GM12873 (cell line): ENCODE measurements at regions not wholly inside any gene's neighbourhood (a gene's known extent, or its start where the extent isn't known, plus 50 kb on each side); places are given as distances from the start of the nearest gene placed in this dataset.

Source experiments
- CTCF ChIP-seq: IDR thresholded peaks from 2 replicates; pipeline ENCODE4 v1.5.1; 2012; ENCODE audit warnings: low read depth, mild to moderate bottlenecking, moderate library complexity, low read length, control low read depth; ENCODE audit not compliant: insufficient read depth; ENCODE audit errors: missing control alignments

DNA sequence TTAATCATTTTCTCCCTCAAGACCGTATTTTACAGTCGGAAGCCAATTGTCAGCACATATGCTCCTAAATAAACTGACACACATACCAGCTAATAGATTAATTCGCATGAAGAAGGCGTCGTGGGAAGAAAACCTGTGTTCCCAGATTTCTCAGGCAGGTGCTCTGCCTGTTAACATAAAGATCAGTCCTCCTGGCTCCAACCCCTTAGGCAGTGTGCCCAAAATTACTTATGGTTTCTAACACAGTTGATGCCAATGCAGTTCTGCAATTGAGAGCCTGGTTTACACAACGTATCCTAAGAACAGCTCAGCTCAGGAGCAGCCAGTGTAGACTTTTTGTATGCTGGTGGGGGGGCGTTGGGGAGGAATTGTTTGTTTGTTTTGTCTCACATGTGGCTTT lies 208.3 kb downstream of the ENC1 start:
- no peak for TF ChIP-seq CTCF

DNA sequence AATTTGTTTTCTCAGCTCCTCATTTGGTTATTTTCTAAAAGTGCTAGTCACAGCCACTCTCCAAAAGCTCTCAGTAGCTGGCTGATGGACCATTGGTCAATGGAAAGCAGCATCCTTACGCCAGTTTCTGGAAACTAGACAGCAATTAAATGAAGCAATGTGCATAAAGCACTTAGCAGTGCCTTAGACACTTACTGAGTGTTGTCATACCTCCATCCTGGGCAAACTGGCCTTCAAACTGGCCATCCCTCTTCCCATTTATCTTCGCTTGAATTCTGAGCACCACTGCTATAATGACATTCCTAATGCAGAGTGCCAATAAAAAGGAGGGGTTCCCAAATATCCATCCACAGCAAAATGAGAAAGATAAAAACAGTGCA lies 209.2 kb downstream of the ENC1 start:
- TF ChIP-seq CTCF, result no peak

- no peak for TF ChIP-seq CTCF
Observed at GRCh38 chr5:74430631-74431289, 209.8 kb downstream of the ENC1 start.

GRCh38 chr5:74429495-74429894 lies 211.0 kb downstream of the ENC1 start:
- TF ChIP-seq CTCF, result no peak

DNA sequence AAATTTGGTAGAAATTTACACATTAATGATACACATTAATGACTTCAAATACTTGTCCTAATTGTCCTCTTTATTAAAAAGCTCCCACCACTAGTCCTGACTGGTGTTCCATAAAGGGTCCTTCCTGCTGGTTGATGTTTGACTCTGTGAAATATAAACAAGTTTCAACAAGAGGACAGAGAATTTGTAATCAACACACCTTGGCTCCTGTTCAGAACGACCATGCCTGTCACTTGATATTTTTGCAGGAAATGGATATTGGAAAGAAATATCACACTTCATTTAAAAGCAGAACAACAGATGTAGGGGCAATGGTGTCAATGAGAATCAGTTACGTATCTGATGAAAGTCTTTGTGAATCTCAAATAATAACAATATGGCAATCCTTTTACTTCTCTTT lies 211.7 kb downstream of the ENC1 start:
- TF ChIP-seq CTCF, result no peak

DNA sequence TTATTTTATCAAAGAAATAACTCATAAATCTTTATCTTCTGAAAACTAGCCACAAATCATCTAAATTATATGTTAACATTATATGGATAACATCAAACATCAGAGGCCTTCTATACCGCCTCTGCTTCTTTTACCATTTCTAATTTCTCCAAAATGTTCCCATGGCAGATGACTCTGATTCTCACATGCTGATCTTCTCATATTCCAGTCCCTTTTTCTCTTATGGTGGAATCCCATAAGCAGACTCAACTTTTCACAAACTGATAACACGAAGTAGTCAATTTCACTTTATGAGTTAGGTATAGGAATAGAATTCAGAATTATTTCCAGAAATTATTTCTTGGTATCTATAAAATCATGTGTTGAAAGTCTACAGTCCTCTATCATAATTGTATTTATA lies 212.3 kb downstream of the ENC1 start:
- TF ChIP-seq CTCF, result no peak

GRCh38 chr5:74426506-74426905 lies 214.0 kb downstream of the ENC1 start:
- TF ChIP-seq CTCF, result no peak
